DOHH2 (cell line): ENCODE measurements at regions not wholly inside any gene's neighbourhood (a gene's known extent, or its start where the extent isn't known, plus 50 kb on each side); places are given as distances from the start of the nearest gene placed in this dataset.
"Not testable (repeated sequence)": the region's sequence is repeated elsewhere in the genome, so short reads cannot be mapped to it uniquely, and the experiment has no call there.

Experiments
- H3F3A ChIP-seq: fragments of 200-600 bp; sonication (generic), shearing (Covaris generic); 2 replicates; pipeline ENCODE4 v1.6.0; 2016; ENCODE audit warnings: antibody characterized with exemption, mild to moderate bottlenecking; ENCODE audit not compliant: control insufficient read depth, insufficient read depth
- H3K27ac ChIP-seq: fragments of 200-600 bp; sonication (generic); 2 replicates; pipeline ENCODE4 v1.5.1; 2014; ENCODE audit warnings: low read depth, mild to moderate bottlenecking, low read length, moderate library complexity
- H3K27me3 ChIP-seq: fragments of 200-600 bp; sonication (generic); 2 replicates; pipeline ENCODE4 v1.6.1; 2014; ENCODE audit warnings: mild to moderate bottlenecking, low read length, mixed read lengths; ENCODE audit not compliant: control insufficient read depth
- H3K36me3 ChIP-seq: fragments of 200-600 bp; sonication (generic); 2 replicates; pipeline ENCODE4 v1.6.1; 2014; ENCODE audit warnings: mild to moderate bottlenecking, low read length, moderate library complexity, mixed read lengths; ENCODE audit not compliant: control insufficient read depth
- H3K4me1 ChIP-seq: fragments of 200-600 bp; sonication (generic); 2 replicates; pipeline ENCODE4 v1.6.1; 2014; ENCODE audit warnings: mild to moderate bottlenecking, low read length, mixed read lengths; ENCODE audit not compliant: control insufficient read depth
- H3K4me2 ChIP-seq: fragments of 200-600 bp; sonication (generic); 2 replicates; pipeline ENCODE4 v1.6.0; 2014; ENCODE audit warnings: mild to moderate bottlenecking, low read length, moderate library complexity
- H3K4me3 ChIP-seq: fragments of 200-600 bp; sonication (generic); 2 replicates; pipeline ENCODE4 v1.5.1; 2014; ENCODE audit warnings: mild to moderate bottlenecking, low read length, mixed read lengths
- H3K79me2 ChIP-seq: fragments of 200-600 bp; sonication (generic); 2 replicates; pipeline ENCODE4 v1.6.1; 2014; ENCODE audit warnings: mild to moderate bottlenecking, low read length, mixed read lengths; ENCODE audit not compliant: control insufficient read depth
- H3K9me2 ChIP-seq: fragments of 200-600 bp; sonication (generic); replicated peaks from 2 replicates; pipeline ENCODE4 v1.6.1; 2014; ENCODE audit warnings: mild to moderate bottlenecking, low read length, mixed read lengths; ENCODE audit not compliant: control insufficient read depth
- H3K9me3 ChIP-seq: fragments of 200-600 bp; sonication (generic); 2 replicates; pipeline ENCODE4 v1.6.1; 2014; ENCODE audit warnings: antibody characterized with exemption, low read length, mixed read lengths; ENCODE audit not compliant: control insufficient read depth, insufficient read depth
- H4K20me1 ChIP-seq: fragments of 200-600 bp; sonication (generic); 2 replicates; pipeline ENCODE4 v1.6.0; 2014; ENCODE audit warnings: low read depth, mild to moderate bottlenecking, antibody characterized with exemption, low read length, moderate library complexity; ENCODE audit not compliant: control insufficient read depth, insufficient read depth
- CTCF ChIP-seq: fragments of 200-600 bp; sonication (generic); IDR thresholded peaks from one replicate; pipeline ENCODE4 v1.5.1; 2014; ENCODE audit warnings: antibody characterized with exemption, mild to moderate bottlenecking, low read depth, low read length; ENCODE audit not compliant: poor library complexity, severe bottlenecking
- EZH2phosphoT487 ChIP-seq: fragments of 200-600 bp; sonication (generic); IDR thresholded peaks from 2 replicates; pipeline ENCODE4 v1.6.1; 2017; ENCODE audit warnings: borderline replicate concordance, mild to moderate bottlenecking, antibody characterized with exemption, low read length, moderate library complexity, mixed read lengths

- H3K4me3 ChIP-seq, result no peak overlapping the region
- H3K4me1 ChIP-seq, result no peaks in the 10 kb centered on the region
- H4K20me1 ChIP-seq, result no peaks in the 10 kb centered on the region
- H3K36me3 ChIP-seq, result no peaks in the 10 kb centered on the region
- H3K27ac ChIP-seq, result no peak overlapping the region
- no peaks in the 10 kb centered on the region for H3K79me2 ChIP-seq
- no peaks in the 10 kb centered on the region for H3K9me3 ChIP-seq
- no peaks in the 10 kb centered on the region for H3F3A ChIP-seq
- TF ChIP-seq EZH2phosphoT487 (no peak), CTCF (no peak)
- no peak overlapping the region for H3K4me2 ChIP-seq
- peaks cover 4% of the 10 kb centered on the region; the same call in 1 of the 2 replicates for H3K27me3 ChIP-seq
- no peaks in the 10 kb centered on the region for H3K9me2 ChIP-seq
Observed at GRCh38 chr18:60064271-60064670, 164.5 kb downstream of the PMAIP1 start.

- not testable (repeated sequence) for H3K9me3 ChIP-seq, H3K36me3 ChIP-seq, H3K79me2 ChIP-seq, H3K4me2 ChIP-seq, H3K27me3 ChIP-seq, H3K27ac ChIP-seq, H3F3A ChIP-seq, H3K4me1 ChIP-seq, H3K9me2 ChIP-seq, H4K20me1 ChIP-seq, H3K4me3 ChIP-seq
Observed at GRCh38 chr18:60062831-60063230, 163.0 kb downstream of the PMAIP1 start.

GRCh38 chr18:60062396-60062795 lies 162.6 kb downstream of the PMAIP1 start:
- Histone ChIP-seq H3F3A (no peaks in the 10 kb centered on the region), H3K27ac (no peak overlapping the region), H3K4me2 (no peak overlapping the region), H3K9me3 (no peaks in the 10 kb centered on the region), H3K79me2 (no peaks in the 10 kb centered on the region), H3K36me3 (no peaks in the 10 kb centered on the region), H4K20me1 (no peaks in the 10 kb centered on the region), H3K4me1 (no peaks in the 10 kb centered on the region), H3K9me2 (no peaks in the 10 kb centered on the region), H3K4me3 (no peak overlapping the region), H3K27me3 (peaks cover 4% of the 10 kb centered on the region; the same call in 1 of the 2 replicates)
- TF ChIP-seq EZH2phosphoT487 (no peak), CTCF (no peak)

- Histone ChIP-seq H3K27ac (no peak overlapping the region), H4K20me1 (no peaks in the 10 kb centered on the region), H3K27me3 (peaks cover 4% of the 10 kb centered on the region; the same call in 1 of the 2 replicates), H3K9me2 (no peaks in the 10 kb centered on the region), H3F3A (no peaks in the 10 kb centered on the region), H3K79me2 (no peaks in the 10 kb centered on the region), H3K36me3 (no peaks in the 10 kb centered on the region), H3K9me3 (no peaks in the 10 kb centered on the region), H3K4me1 (no peaks in the 10 kb centered on the region), H3K4me2 (no peak overlapping the region), H3K4me3 (no peak overlapping the region)
- TF ChIP-seq CTCF (no peak), EZH2phosphoT487 (no peak)
Observed at GRCh38 chr18:60060578-60060977, 160.8 kb downstream of the PMAIP1 start.
